ENCODE measurements at regions not wholly inside any gene's neighbourhood (a gene's known extent, or its start where the extent isn't known, plus 50 kb on each side); places are given as distances from the start of the nearest gene placed in this dataset.

DNA sequence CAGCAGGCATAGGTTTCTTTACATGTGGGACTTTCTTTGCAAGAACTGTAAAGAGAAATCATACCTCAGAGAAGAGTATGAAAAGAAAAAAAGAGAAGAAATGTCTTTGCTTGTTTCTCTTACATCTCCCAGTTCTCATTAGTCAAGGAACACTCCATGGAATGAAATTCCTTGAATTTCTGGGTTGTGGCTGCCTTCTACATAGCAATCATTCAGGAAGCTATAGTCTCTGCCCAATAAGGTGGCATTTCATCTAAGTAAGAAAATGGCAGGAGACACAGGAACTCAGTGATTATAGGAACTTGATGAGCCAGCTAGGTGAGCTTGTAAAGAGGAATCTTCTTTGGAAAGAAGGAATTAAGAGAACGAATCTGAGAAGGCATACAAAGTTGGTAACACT is 197.0 kb upstream of the FKBP1C start:
- Histone ChIP-seq H3K79me1 (ENCODE audit: low read depth, low read length) (no peaks in the 10 kb centered on the region), H3K23ac (ENCODE audit: low read depth, low read length, poor library complexity) (no peak overlapping the region), H3K9me3 (replicated peaks in 1 of 2; ENCODE audit: control insufficient read depth in 2 of 2, insufficient read depth in 1 of 2, low read depth in 1 of 2, low read length in 2 of 2) (no peaks in the 10 kb centered on the region), H3K4me1 (ENCODE audit: control insufficient read depth in 2 of 2, insufficient read depth in 1 of 2, low read depth in 1 of 2, low read length in 2 of 2) (peaks cover 0 to 1% of the 10 kb centered on the region in 2 donors), H3K4me3 (ENCODE audit: low read length in 2 of 2) (no peak overlapping the region), H4K8ac (ENCODE audit: low read depth, low read length) (no peak overlapping the region), H3K27ac (replicated peaks; ENCODE audit: low read length) (no peak overlapping the region), H3K14ac (ENCODE audit: low read length) (no peak overlapping the region), H3K18ac (ENCODE audit: low read length) (no peak overlapping the region), H3K36me3 (replicated peaks in 1 of 2; ENCODE audit: control insufficient read depth in 2 of 2, insufficient read depth in 2 of 2, low read length in 2 of 2) (no peaks in the 10 kb centered on the region), H4K91ac (ENCODE audit: low read depth, low read length, poor library complexity) (no peak overlapping the region), H2AFZ (ENCODE audit: low read length) (no peak overlapping the region), H2BK12ac (ENCODE audit: low read length) (no peak overlapping the region), H2BK15ac (ENCODE audit: low read length) (no peak overlapping the region), H3K4me2 (ENCODE audit: insufficient read depth, low read length, poor library complexity, severe bottlenecking) (no peak overlapping the region), H2BK120ac (ENCODE audit: low read depth, low read length) (no peak overlapping the region), H2BK5ac (ENCODE audit: low read length) (no peak overlapping the region), H3K4ac (ENCODE audit: low read length) (no peak overlapping the region), H3K27me3 (ENCODE audit: control insufficient read depth in 3 of 3, insufficient read depth in 3 of 3, low read depth in 1 of 3, low read length in 3 of 3) (no peaks in the 10 kb centered on the region), H3K9ac (ENCODE audit: low read depth, low read length, poor library complexity) (no peak overlapping the region), H2AK5ac (ENCODE audit: low read depth, low read length) (no peak overlapping the region)
- no peak for DNase-seq (ENCODE audit: low spot score)
- WGBS, 2 donors (ENCODE audit: extremely low coverage in 2 of 2, insufficient read length in 2 of 2, insufficient replicate concordance in 1 of 2), result no CpG with 5 or more reads among the region's 1 CpG

DNA sequence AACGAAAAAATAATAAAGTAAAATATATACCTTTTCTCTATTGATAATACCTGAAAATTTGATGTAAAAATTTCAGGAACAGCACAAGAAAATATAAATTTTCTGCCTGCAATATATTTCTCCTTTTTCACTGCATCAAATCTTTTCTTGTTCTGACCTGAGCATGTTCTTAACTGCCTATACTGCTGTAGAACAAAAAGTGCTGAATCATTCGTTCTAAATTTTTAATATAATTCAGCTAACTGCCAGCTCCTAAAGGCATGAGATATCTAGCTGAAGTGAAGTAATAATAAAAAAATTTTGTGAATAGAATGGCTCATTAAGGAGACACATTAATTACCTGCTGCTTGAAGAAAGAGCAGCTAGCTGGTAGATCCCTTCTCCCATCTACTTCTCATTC is 188.6 kb upstream of the FKBP1C start:
- H3K14ac ChIP-seq (ENCODE audit: low read length), result no peak overlapping the region
- H2BK5ac ChIP-seq (ENCODE audit: low read length), result no peak overlapping the region
- no peak overlapping the region for H2BK12ac ChIP-seq (ENCODE audit: low read length)
- H2AFZ ChIP-seq (ENCODE audit: low read length), result no peak overlapping the region
- no peaks in the 10 kb centered on the region for H3K9me3 ChIP-seq (replicated peaks in 1 of 2; ENCODE audit: control insufficient read depth in 2 of 2, insufficient read depth in 1 of 2, low read depth in 1 of 2, low read length in 2 of 2)
- no peak overlapping the region for H2BK120ac ChIP-seq (ENCODE audit: low read depth, low read length)
- no peaks in the 10 kb centered on the region for H3K4me1 ChIP-seq (ENCODE audit: control insufficient read depth in 2 of 2, insufficient read depth in 1 of 2, low read depth in 1 of 2, low read length in 2 of 2)
- H3K4me2 ChIP-seq (ENCODE audit: insufficient read depth, low read length, poor library complexity, severe bottlenecking), result no peak overlapping the region
- no peak overlapping the region for H2AK5ac ChIP-seq (ENCODE audit: low read depth, low read length)
- no peak overlapping the region for H4K8ac ChIP-seq (ENCODE audit: low read depth, low read length)
- H3K4me3 ChIP-seq (ENCODE audit: low read length in 2 of 2), result no peak overlapping the region
- H3K9ac ChIP-seq (ENCODE audit: low read depth, low read length, poor library complexity), result no peak overlapping the region
- H3K18ac ChIP-seq (ENCODE audit: low read length), result no peak overlapping the region
- no peak for DNase-seq (ENCODE audit: low spot score)
- H3K23ac ChIP-seq (ENCODE audit: low read depth, low read length, poor library complexity), result no peak overlapping the region
- no peak overlapping the region for H3K4ac ChIP-seq (ENCODE audit: low read length)
- H2BK15ac ChIP-seq (ENCODE audit: low read length), result no peak overlapping the region
- H3K27ac ChIP-seq (replicated peaks; ENCODE audit: low read length), result no peak overlapping the region
- H3K36me3 ChIP-seq (replicated peaks in 1 of 2; ENCODE audit: control insufficient read depth in 2 of 2, insufficient read depth in 2 of 2, low read length in 2 of 2), result no peaks in the 10 kb centered on the region
- H3K79me1 ChIP-seq (ENCODE audit: low read depth, low read length), result no peaks in the 10 kb centered on the region
- no CpG with 5 or more reads among the region's 2 CpGs for WGBS, 2 donors (ENCODE audit: extremely low coverage in 2 of 2, insufficient read length in 2 of 2, insufficient replicate concordance in 1 of 2)
- H4K91ac ChIP-seq (ENCODE audit: low read depth, low read length, poor library complexity), result no peak overlapping the region
- no peaks in the 10 kb centered on the region for H3K27me3 ChIP-seq (ENCODE audit: control insufficient read depth in 3 of 3, insufficient read depth in 3 of 3, low read depth in 1 of 3, low read length in 3 of 3)

DNA sequence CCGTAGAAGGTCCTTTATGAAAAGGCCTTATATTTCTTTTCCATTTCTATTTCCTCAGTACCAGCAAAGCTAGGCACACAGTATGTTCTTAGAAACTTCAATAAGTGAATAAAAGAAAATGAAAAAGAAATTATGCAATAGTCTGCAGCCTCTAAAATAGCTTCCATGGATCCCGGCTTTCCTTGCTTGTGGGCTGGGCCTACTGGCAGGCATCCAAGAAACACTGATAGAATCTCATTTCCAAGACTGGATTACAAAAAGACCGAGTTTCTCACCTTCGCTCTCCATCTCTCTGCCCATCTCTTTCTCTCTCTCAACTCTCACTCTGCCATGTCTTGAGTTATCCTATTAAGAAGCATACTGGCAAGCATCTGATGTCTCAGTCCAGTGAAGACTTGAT is 187.5 kb upstream of the FKBP1C start:
- no peak overlapping the region for H4K8ac ChIP-seq (ENCODE audit: low read depth, low read length)
- H4K91ac ChIP-seq (ENCODE audit: low read depth, low read length, poor library complexity), result no peak overlapping the region
- no peak overlapping the region for H2BK120ac ChIP-seq (ENCODE audit: low read depth, low read length)
- H2BK5ac ChIP-seq (ENCODE audit: low read length), result no peak overlapping the region
- H2BK15ac ChIP-seq (ENCODE audit: low read length), result no peak overlapping the region
- H3K23ac ChIP-seq (ENCODE audit: low read depth, low read length, poor library complexity), result no peak overlapping the region
- H3K9me3 ChIP-seq (replicated peaks in 1 of 2; ENCODE audit: control insufficient read depth in 2 of 2, insufficient read depth in 1 of 2, low read depth in 1 of 2, low read length in 2 of 2), result no peaks in the 10 kb centered on the region
- WGBS, 2 donors (ENCODE audit: extremely low coverage in 2 of 2, insufficient read length in 2 of 2, insufficient replicate concordance in 1 of 2), result no CpG with 5 or more reads among the region's 4 CpGs
- no peak overlapping the region for H2AFZ ChIP-seq (ENCODE audit: low read length)
- no peaks in the 10 kb centered on the region for H3K4me1 ChIP-seq (ENCODE audit: control insufficient read depth in 2 of 2, insufficient read depth in 1 of 2, low read depth in 1 of 2, low read length in 2 of 2)
- no peak overlapping the region for H3K4me2 ChIP-seq (ENCODE audit: insufficient read depth, low read length, poor library complexity, severe bottlenecking)
- H3K4me3 ChIP-seq (ENCODE audit: low read length in 2 of 2), result no peak overlapping the region
- no peak for DNase-seq (ENCODE audit: low spot score)
- no peak overlapping the region for H3K14ac ChIP-seq (ENCODE audit: low read length)
- H3K36me3 ChIP-seq (replicated peaks in 1 of 2; ENCODE audit: control insufficient read depth in 2 of 2, insufficient read depth in 2 of 2, low read length in 2 of 2), result no peaks in the 10 kb centered on the region
- H3K27ac ChIP-seq (replicated peaks; ENCODE audit: low read length), result no peak overlapping the region
- no peak overlapping the region for H3K9ac ChIP-seq (ENCODE audit: low read depth, low read length, poor library complexity)
- no peak overlapping the region for H3K18ac ChIP-seq (ENCODE audit: low read length)
- H2BK12ac ChIP-seq (ENCODE audit: low read length), result no peak overlapping the region
- no peak overlapping the region for H3K4ac ChIP-seq (ENCODE audit: low read length)
- H3K27me3 ChIP-seq (ENCODE audit: control insufficient read depth in 3 of 3, insufficient read depth in 3 of 3, low read depth in 1 of 3, low read length in 3 of 3), result no peaks in the 10 kb centered on the region
- no peaks in the 10 kb centered on the region for H3K79me1 ChIP-seq (ENCODE audit: low read depth, low read length)
- no peak overlapping the region for H2AK5ac ChIP-seq (ENCODE audit: low read depth, low read length)

DNA sequence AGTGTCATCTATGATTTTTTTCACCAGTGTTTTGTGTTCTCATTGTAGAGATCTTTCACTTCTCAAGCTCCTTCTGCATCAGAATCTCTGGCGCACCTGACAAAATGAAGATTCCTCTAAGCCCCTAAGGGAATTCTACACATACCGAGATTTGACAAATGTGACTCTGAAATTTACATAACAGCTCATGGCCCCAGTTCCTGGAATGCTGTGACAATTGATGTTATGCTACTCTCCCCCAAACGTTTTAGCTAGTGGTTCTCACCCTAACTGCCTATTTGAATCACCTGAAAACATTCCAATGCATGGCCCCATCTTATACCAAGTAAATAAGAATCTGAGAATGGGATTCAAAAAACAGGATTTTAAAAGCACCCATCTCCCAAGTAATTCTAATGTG is 162.1 kb upstream of the FKBP1C start:
- no peak overlapping the region for H2BK5ac ChIP-seq (ENCODE audit: low read length)
- no peak overlapping the region for H4K8ac ChIP-seq (ENCODE audit: low read depth, low read length)
- no peak overlapping the region for H2AK5ac ChIP-seq (ENCODE audit: low read depth, low read length)
- H3K18ac ChIP-seq (ENCODE audit: low read length), result no peak overlapping the region
- H2BK15ac ChIP-seq (ENCODE audit: low read length), result no peak overlapping the region
- H2AFZ ChIP-seq (ENCODE audit: low read length), result no peak overlapping the region
- no peak overlapping the region for H3K9ac ChIP-seq (ENCODE audit: low read depth, low read length, poor library complexity)
- no CpG with 5 or more reads among the region's 3 CpGs for WGBS, 2 donors (ENCODE audit: extremely low coverage in 2 of 2, insufficient read length in 2 of 2, insufficient replicate concordance in 1 of 2)
- no peaks in the 10 kb centered on the region for H3K79me1 ChIP-seq (ENCODE audit: low read depth, low read length)
- no peak overlapping the region for H2BK120ac ChIP-seq (ENCODE audit: low read depth, low read length)
- H3K4me1 ChIP-seq (ENCODE audit: control insufficient read depth in 2 of 2, insufficient read depth in 1 of 2, low read depth in 1 of 2, low read length in 2 of 2), result no peaks in the 10 kb centered on the region
- no peak overlapping the region for H3K23ac ChIP-seq (ENCODE audit: low read depth, low read length, poor library complexity)
- H3K27ac ChIP-seq (replicated peaks; ENCODE audit: low read length), result no peak overlapping the region
- no peak overlapping the region for H2BK12ac ChIP-seq (ENCODE audit: low read length)
- no peak overlapping the region for H3K4ac ChIP-seq (ENCODE audit: low read length)
- H3K14ac ChIP-seq (ENCODE audit: low read length), result no peak overlapping the region
- no peaks in the 10 kb centered on the region for H3K36me3 ChIP-seq (replicated peaks in 1 of 2; ENCODE audit: control insufficient read depth in 2 of 2, insufficient read depth in 2 of 2, low read length in 2 of 2)
- no peaks in the 10 kb centered on the region for H3K27me3 ChIP-seq (ENCODE audit: control insufficient read depth in 3 of 3, insufficient read depth in 3 of 3, low read depth in 1 of 3, low read length in 3 of 3)
- DNase-seq (ENCODE audit: low spot score), result no peak
- no peak overlapping the region for H3K4me2 ChIP-seq (ENCODE audit: insufficient read depth, low read length, poor library complexity, severe bottlenecking)
- H4K91ac ChIP-seq (ENCODE audit: low read depth, low read length, poor library complexity), result no peak overlapping the region
- no peaks in the 10 kb centered on the region for H3K9me3 ChIP-seq (replicated peaks in 1 of 2; ENCODE audit: control insufficient read depth in 2 of 2, insufficient read depth in 1 of 2, low read depth in 1 of 2, low read length in 2 of 2)
- no peak overlapping the region for H3K4me3 ChIP-seq (ENCODE audit: low read length in 2 of 2)

Data from neuronal stem cell (in vitro differentiated cells).